Gastrocnemius medialis (tissue), 4 donors: ENCODE measurements at regions not wholly inside any gene's neighbourhood (a gene's known extent, or its start where the extent isn't known, plus 50 kb on each side); places are given as distances from the start of the nearest gene placed in this dataset.

Experiments
- CTCF ChIP-seq, 5 experiments: fragments of 450-650 bp in 3 of 5; fragments of 200-600 bp in 2 of 5; sonication (generic) in 2 of 5; IDR thresholded peaks in 4 of 5; conservative IDR thresholded peaks in 1 of 5; 1 replicate in 4 of 5; 2 replicates in 1 of 5; pipeline ENCODE4 v1.5.1; 2016 to 2019; ENCODE audit warnings: antibody characterized with exemption in 5 of 5, mild to moderate bottlenecking in 3 of 5, moderate library complexity in 3 of 5
- POLR2A ChIP-seq, 2 donors: fragments of 450-650 bp; IDR thresholded peaks; one replicate each; pipeline ENCODE4 v1.6.1; 2017; ENCODE audit warnings: antibody characterized with exemption in 2 of 2, mild to moderate bottlenecking in 2 of 2, moderate library complexity in 2 of 2

DNA sequence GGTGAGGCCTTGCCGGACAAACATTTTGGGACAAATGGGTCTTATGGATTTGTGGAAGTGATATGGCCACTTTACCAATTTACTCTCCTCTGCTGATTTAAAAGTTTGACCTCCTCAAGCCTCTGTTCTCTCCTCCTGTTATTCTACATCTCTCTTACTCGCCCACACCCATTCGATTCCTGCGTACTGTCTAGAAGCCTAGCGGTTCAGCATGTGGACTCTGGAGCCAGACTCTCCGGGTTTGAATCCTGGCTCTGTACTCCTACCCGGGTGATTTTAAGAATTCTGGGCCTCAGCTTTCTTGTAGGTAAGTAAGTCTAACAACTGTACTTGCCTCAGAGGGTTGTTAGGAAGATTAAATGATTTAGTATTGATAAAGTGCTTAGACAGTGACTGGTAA, 168.6 kb upstream of the IFNG-AS1 start:
- no peak for TF ChIP-seq CTCF (IDR thresholded peaks at IDR 0.05 in 4 of 5, conservative IDR thresholded peaks at IDR 0.05 in 1 of 5)
- no peak for TF ChIP-seq POLR2A (IDR thresholded peaks at IDR 0.05)
